Activated T-cell treated with anti-CD3 and anti-CD28 coated beads, Interleukin-2, amount 50 U/mL, for 72 hours (primary cell): ENCODE measurements at regions not wholly inside any gene's neighbourhood (a gene's known extent, or its start where the extent isn't known, plus 50 kb on each side); places are given as distances from the start of the nearest gene placed in this dataset.

Experiments used
- ATAC-seq, 2 donors: fragments of 150-1000 bp; cut with Tn5 transposase; replicated peaks in 1 of 2; 2 replicates each; pipeline ENCODE4 v1.10.0; 2021; ENCODE audit warnings: moderate library complexity in 2 of 2, mild to moderate bottlenecking in 1 of 2
- DNase-seq, 2 donors: peaks; one replicate each; pipeline ENCODE4 v3.0.0; 2021 to 2022; ENCODE audit warnings: mixed read lengths in 1 of 2
- H3K27ac Mint-ChIP-seq: one replicate; pipeline ENCODE4 v1.8.0; 2022; ENCODE audit warnings: mild to moderate bottlenecking, moderate library complexity, mixed read lengths
- H3K27me3 Mint-ChIP-seq: one replicate; pipeline ENCODE4 v1.8.0; 2022; ENCODE audit warnings: low read depth, mixed read lengths
- H3K36me3 Mint-ChIP-seq, 2 donors: one replicate each; pipeline ENCODE4 v1.8.0; 2022; ENCODE audit warnings: mixed read lengths in 2 of 2, mild to moderate bottlenecking in 1 of 2; ENCODE audit not compliant: insufficient read depth in 2 of 2
- H3K4me1 Mint-ChIP-seq: one replicate; pipeline ENCODE4 v1.8.0; 2022; ENCODE audit warnings: low read depth, mixed read lengths
- H3K4me3 Mint-ChIP-seq, 2 donors: one replicate each; pipeline ENCODE4 v1.8.0; 2022; ENCODE audit warnings: mild to moderate bottlenecking in 2 of 2, mixed read lengths in 2 of 2, moderate library complexity in 2 of 2
- H3K9me3 Mint-ChIP-seq, 2 donors: one replicate each; pipeline ENCODE4 v1.8.0; 2022; ENCODE audit warnings: mixed read lengths in 2 of 2

GRCh38 chr4:181151856-181152255 is 1091.3 kb upstream of the TENM3 start:
- Mint-ChIP-seq H3K27ac (no peak overlapping the region), H3K36me3 (no peaks in the 10 kb centered on the region)

GRCh38 chr4:181157647-181158046 is 1085.6 kb upstream of the TENM3 start:
- Mint-ChIP-seq H3K27me3 (no peaks in the 10 kb centered on the region), H3K27ac (no peak overlapping the region), H3K4me1 (no peaks in the 10 kb centered on the region), H3K9me3 (peaks cover 0 to 8% of the 10 kb centered on the region in 2 donors), H3K36me3 (no peaks in the 10 kb centered on the region), H3K4me3 (no peak overlapping the region)
- no peak for ATAC-seq
- no peak for DNase-seq

More at GRCh38 chr4:181151856-181152255, 1091.3 kb upstream of the TENM3 start:
- DNase-seq (no peak), ATAC-seq (no peak)
- H3K27me3 Mint-ChIP-seq, result no peaks in the 10 kb centered on the region
- H3K4me3 Mint-ChIP-seq, result no peak overlapping the region
- H3K9me3 Mint-ChIP-seq, result peaks cover 0 to 1% of the 10 kb centered on the region in 2 donors
- H3K4me1 Mint-ChIP-seq, result no peaks in the 10 kb centered on the region

- Mint-ChIP-seq H3K36me3 (no peaks in the 10 kb centered on the region), H3K27ac (no peak overlapping the region), H3K9me3 (peaks cover 0 to 8% of the 10 kb centered on the region in 2 donors), H3K4me3 (no peak overlapping the region), H3K27me3 (no peaks in the 10 kb centered on the region), H3K4me1 (no peaks in the 10 kb centered on the region)
- DNase-seq, result no peak
- ATAC-seq, result no peak
Measured at GRCh38 chr4:181158971-181159370, 1084.2 kb upstream of the TENM3 start.

GRCh38 chr4:181161669-181162068 is 1081.5 kb upstream of the TENM3 start:
- DNase-seq (no peak), ATAC-seq (no peak)
- Mint-ChIP-seq H3K36me3 (no peaks in the 10 kb centered on the region), H3K4me3 (no peak overlapping the region), H3K27me3 (no peaks in the 10 kb centered on the region), H3K27ac (no peak overlapping the region), H3K9me3 (peaks cover 0 to 8% of the 10 kb centered on the region in 2 donors), H3K4me1 (no peaks in the 10 kb centered on the region)

- H3K9me3 Mint-ChIP-seq, result peaks cover 0 to 8% of the 10 kb centered on the region in 2 donors
- no peak overlapping the region for H3K4me3 Mint-ChIP-seq
- no peaks in the 10 kb centered on the region for H3K4me1 Mint-ChIP-seq
- no peak for ATAC-seq
- no peak overlapping the region for H3K27ac Mint-ChIP-seq
- no peaks in the 10 kb centered on the region for H3K36me3 Mint-ChIP-seq
- DNase-seq, result no peak
- no peaks in the 10 kb centered on the region for H3K27me3 Mint-ChIP-seq
Measured at GRCh38 chr4:181162266-181162665, 1080.9 kb upstream of the TENM3 start.

GRCh38 chr4:181162676-181163075 is 1080.5 kb upstream of the TENM3 start:
- peaks cover 0 to 8% of the 10 kb centered on the region in 2 donors for H3K9me3 Mint-ChIP-seq
- H3K27ac Mint-ChIP-seq, result no peak overlapping the region
- H3K36me3 Mint-ChIP-seq, result no peaks in the 10 kb centered on the region
- no peaks in the 10 kb centered on the region for H3K4me1 Mint-ChIP-seq
- DNase-seq (no peak), ATAC-seq (no peak)
- H3K4me3 Mint-ChIP-seq, result no peak overlapping the region
- H3K27me3 Mint-ChIP-seq, result no peaks in the 10 kb centered on the region

GRCh38 chr4:181166742-181167399 is 1076.3 kb upstream of the TENM3 start:
- Mint-ChIP-seq H3K36me3 (no peaks in the 10 kb centered on the region), H3K4me3 (no peak overlapping the region), H3K9me3 (peaks cover 0 to 4% of the 10 kb centered on the region in 2 donors), H3K4me1 (no peaks in the 10 kb centered on the region), H3K27ac (no peak overlapping the region), H3K27me3 (no peaks in the 10 kb centered on the region)
- ATAC-seq, result no peak
- DNase-seq, result no peak

GRCh38 chr4:181168011-181168805 is 1075.0 kb upstream of the TENM3 start:
- Mint-ChIP-seq H3K27me3 (no peaks in the 10 kb centered on the region), H3K4me1 (no peaks in the 10 kb centered on the region), H3K9me3 (peaks cover 0 to 4% of the 10 kb centered on the region in 2 donors), H3K4me3 (no peak overlapping the region), H3K27ac (no peak overlapping the region), H3K36me3 (no peaks in the 10 kb centered on the region)
- no peak for DNase-seq
- no peak for ATAC-seq

- DNase-seq, result no peak
- Mint-ChIP-seq H3K36me3 (no peaks in the 10 kb centered on the region), H3K4me1 (no peaks in the 10 kb centered on the region), H3K27ac (no peak overlapping the region), H3K9me3 (peaks cover 0 to 4% of the 10 kb centered on the region in 2 donors), H3K27me3 (no peaks in the 10 kb centered on the region), H3K4me3 (no peak overlapping the region)
- ATAC-seq, result no peak
Measured at GRCh38 chr4:181173046-181173445, 1070.2 kb upstream of the TENM3 start.

- no peak for DNase-seq
- Mint-ChIP-seq H3K27ac (no peak overlapping the region), H3K4me1 (no peaks in the 10 kb centered on the region), H3K27me3 (no peaks in the 10 kb centered on the region), H3K36me3 (no peaks in the 10 kb centered on the region), H3K4me3 (no peak overlapping the region), H3K9me3 (peaks cover 0 to 2% of the 10 kb centered on the region in 2 donors)
- ATAC-seq, result peak in 1 of 2 donors; percentile 81
Measured at GRCh38 chr4:181176306-181176705, 1066.9 kb upstream of the TENM3 start.

- ATAC-seq (no peak), DNase-seq (no peak)
- H3K4me3 Mint-ChIP-seq, result no peak overlapping the region
- no peaks in the 10 kb centered on the region for H3K36me3 Mint-ChIP-seq
- H3K27ac Mint-ChIP-seq, result no peak overlapping the region
- no peaks in the 10 kb centered on the region for H3K4me1 Mint-ChIP-seq
- peaks cover 4 to 10% of the 10 kb centered on the region in 2 donors for H3K9me3 Mint-ChIP-seq
- H3K27me3 Mint-ChIP-seq, result no peaks in the 10 kb centered on the region
Measured at GRCh38 chr4:181181331-181181730, 1061.9 kb upstream of the TENM3 start.

GRCh38 chr4:181189751-181190150 is 1053.5 kb upstream of the TENM3 start:
- ATAC-seq (no peak), DNase-seq (no peak)
- H3K9me3 Mint-ChIP-seq, result peaks cover 4 to 9% of the 10 kb centered on the region in 2 donors
- H3K4me3 Mint-ChIP-seq, result no peak overlapping the region
- H3K27ac Mint-ChIP-seq, result no peak overlapping the region
- H3K4me1 Mint-ChIP-seq, result no peaks in the 10 kb centered on the region
- H3K36me3 Mint-ChIP-seq, result no peaks in the 10 kb centered on the region
- no peaks in the 10 kb centered on the region for H3K27me3 Mint-ChIP-seq

GRCh38 chr4:181193131-181193930 is 1049.9 kb upstream of the TENM3 start:
- Mint-ChIP-seq H3K36me3 (no peaks in the 10 kb centered on the region), H3K9me3 (peaks cover 4% of the 10 kb centered on the region in 2 donors), H3K27me3 (no peaks in the 10 kb centered on the region), H3K4me3 (no peak overlapping the region), H3K27ac (no peak overlapping the region), H3K4me1 (no peaks in the 10 kb centered on the region)
- ATAC-seq (no peak), DNase-seq (no peak)
